ENCODE measurements at regions not wholly inside any gene's neighbourhood (a gene's known extent, or its start where the extent isn't known, plus 50 kb on each side); places are given as distances from the start of the nearest gene placed in this dataset.
A peak's percentile ranks its signal among the peaks of the same experiment; 100 is the strongest.

DNA sequence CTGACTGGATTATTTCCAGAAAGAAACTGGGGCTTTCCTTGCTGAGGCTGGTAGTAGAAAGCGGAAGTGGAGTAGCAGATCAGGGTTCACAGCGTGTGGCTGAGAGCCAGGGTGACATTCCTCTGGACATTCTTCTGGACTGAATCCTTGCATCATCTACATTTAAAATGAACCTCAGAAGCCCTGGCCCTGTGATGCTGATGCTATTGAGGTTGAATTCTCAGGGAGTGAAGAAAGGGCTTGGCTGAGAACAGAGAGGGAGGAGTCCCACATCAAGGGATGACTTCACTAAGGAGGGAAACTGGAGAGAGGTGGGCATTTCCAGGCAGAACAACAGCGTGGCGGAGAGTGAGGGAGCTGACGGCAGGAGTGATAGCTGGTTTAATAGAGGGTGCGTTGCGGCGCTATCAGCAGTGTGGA lies 102.3 kb upstream of the LMO4 start:
- H3K36me3 ChIP-seq (ENCODE audit: control insufficient read depth, insufficient read depth, low read length): no peaks in the 10 kb centered on the region
- no peaks in the 10 kb centered on the region for H4K20me1 ChIP-seq (ENCODE audit: control insufficient read depth, extremely low read depth, insufficient read depth, low read length)
- H3K79me2 ChIP-seq (ENCODE audit: control insufficient read depth, insufficient read depth, low read length): no peaks in the 10 kb centered on the region
- peak; percentile 97 to 100 for DNase-seq (ENCODE audit: low read depth in 2 of 2)
- H3K4me3 ChIP-seq (replicated peaks in 1 of 4; ENCODE audit: control extremely low read depth in 1 of 4, insufficient read depth in 1 of 4, low read depth in 3 of 4, low read length in 4 of 4): no peak overlapping the region
- H3K4me1 ChIP-seq (ENCODE audit: control insufficient read depth, extremely low read depth, insufficient read depth, low read length): peaks cover 21% of the 10 kb centered on the region
- H3K9me3 ChIP-seq (ENCODE audit: control insufficient read depth, insufficient read depth, low read depth, low read length): no peaks in the 10 kb centered on the region
- no peaks in the 10 kb centered on the region for H3K27me3 ChIP-seq (ENCODE audit: control insufficient read depth, insufficient read depth, low read length)
- H3K9ac ChIP-seq (ENCODE audit: insufficient read depth, low read length): no peak overlapping the region
- H2AFZ ChIP-seq (ENCODE audit: low read length): peak overlapping the region; percentile 41
- H3K27ac ChIP-seq (ENCODE audit: insufficient read depth, low read length): peak overlapping the region; percentile 87
- TF ChIP-seq, protein P1, sequence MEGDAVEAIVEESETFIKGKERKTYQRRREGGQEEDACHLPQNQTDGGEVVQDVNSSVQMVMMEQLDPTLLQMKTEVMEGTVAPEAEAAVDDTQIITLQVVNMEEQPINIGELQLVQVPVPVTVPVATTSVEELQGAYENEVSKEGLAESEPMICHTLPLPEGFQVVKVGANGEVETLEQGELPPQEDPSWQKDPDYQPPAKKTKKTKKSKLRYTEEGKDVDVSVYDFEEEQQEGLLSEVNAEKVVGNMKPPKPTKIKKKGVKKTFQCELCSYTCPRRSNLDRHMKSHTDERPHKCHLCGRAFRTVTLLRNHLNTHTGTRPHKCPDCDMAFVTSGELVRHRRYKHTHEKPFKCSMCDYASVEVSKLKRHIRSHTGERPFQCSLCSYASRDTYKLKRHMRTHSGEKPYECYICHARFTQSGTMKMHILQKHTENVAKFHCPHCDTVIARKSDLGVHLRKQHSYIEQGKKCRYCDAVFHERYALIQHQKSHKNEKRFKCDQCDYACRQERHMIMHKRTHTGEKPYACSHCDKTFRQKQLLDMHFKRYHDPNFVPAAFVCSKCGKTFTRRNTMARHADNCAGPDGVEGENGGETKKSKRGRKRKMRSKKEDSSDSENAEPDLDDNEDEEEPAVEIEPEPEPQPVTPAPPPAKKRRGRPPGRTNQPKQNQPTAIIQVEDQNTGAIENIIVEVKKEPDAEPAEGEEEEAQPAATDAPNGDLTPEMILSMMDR (conservative IDR thresholded peaks at IDR 0.05 in 1 of 2, IDR thresholded peaks at IDR 0.05 in 1 of 2; ENCODE audit: low read depth in 1 of 2, low read length in 2 of 2): no peak
- no peak for TF ChIP-seq EZH2 (IDR thresholded peaks at IDR 0.05; ENCODE audit: low read length, missing control alignments)
- peak overlapping the region; percentile 63 for H3K4me2 ChIP-seq (ENCODE audit: extremely low read depth, insufficient read depth, low read length)

- Histone ChIP-seq H4K20me1 (ENCODE audit: control insufficient read depth, extremely low read depth, insufficient read depth, low read length) (no peaks in the 10 kb centered on the region), H3K9ac (ENCODE audit: insufficient read depth, low read length) (no peak overlapping the region), H3K79me2 (ENCODE audit: control insufficient read depth, insufficient read depth, low read length) (no peaks in the 10 kb centered on the region), H3K27ac (ENCODE audit: insufficient read depth, low read length) (no peak overlapping the region), H3K4me1 (ENCODE audit: control insufficient read depth, extremely low read depth, insufficient read depth, low read length) (peaks cover 21% of the 10 kb centered on the region), H3K4me2 (ENCODE audit: extremely low read depth, insufficient read depth, low read length) (no peak overlapping the region), H3K36me3 (ENCODE audit: control insufficient read depth, insufficient read depth, low read length) (no peaks in the 10 kb centered on the region), H3K27me3 (ENCODE audit: control insufficient read depth, insufficient read depth, low read length) (no peaks in the 10 kb centered on the region), H3K4me3 (replicated peaks in 1 of 4; ENCODE audit: control extremely low read depth in 1 of 4, insufficient read depth in 1 of 4, low read depth in 3 of 4, low read length in 4 of 4) (no peak overlapping the region), H2AFZ (ENCODE audit: low read length) (no peak overlapping the region), H3K9me3 (ENCODE audit: control insufficient read depth, insufficient read depth, low read depth, low read length) (no peaks in the 10 kb centered on the region)
- TF ChIP-seq, protein P1 (conservative IDR thresholded peaks at IDR 0.05 in 1 of 2, IDR thresholded peaks at IDR 0.05 in 1 of 2; ENCODE audit: low read depth in 1 of 2, low read length in 2 of 2): no peak
- TF ChIP-seq EZH2 (IDR thresholded peaks at IDR 0.05; ENCODE audit: low read length, missing control alignments): no peak
- DNase-seq (ENCODE audit: low read depth in 2 of 2): no peak
Measured at GRCh38 chr1:87227651-87228050, 101.0 kb upstream of the LMO4 start.

DNA sequence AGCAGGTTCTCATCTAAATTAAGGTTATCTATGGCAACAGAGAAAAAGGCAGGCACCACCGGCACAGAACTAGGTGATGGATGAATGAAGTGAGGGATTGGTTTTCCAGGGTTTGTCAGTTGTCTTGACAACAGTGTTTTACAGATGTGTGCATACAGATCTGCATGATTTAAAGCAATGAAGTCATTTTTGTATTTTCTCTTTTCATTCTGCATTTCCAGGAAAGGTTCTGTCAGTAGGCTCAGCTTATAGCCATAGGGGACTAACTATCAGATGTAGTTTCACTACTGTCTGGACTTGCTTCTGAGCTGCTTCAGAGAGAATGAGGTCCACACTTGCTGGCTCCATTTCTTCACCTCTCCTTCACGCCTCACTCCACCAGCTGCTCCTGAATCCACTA lies 98.2 kb upstream of the LMO4 start:
- TF ChIP-seq EZH2 (IDR thresholded peaks at IDR 0.05; ENCODE audit: low read length, missing control alignments): no peak
- TF ChIP-seq, protein P1 (conservative IDR thresholded peaks at IDR 0.05 in 1 of 2, IDR thresholded peaks at IDR 0.05 in 1 of 2; ENCODE audit: low read depth in 1 of 2, low read length in 2 of 2): no peak
- Histone ChIP-seq H3K4me2 (ENCODE audit: extremely low read depth, insufficient read depth, low read length) (no peak overlapping the region), H2AFZ (ENCODE audit: low read length) (no peak overlapping the region), H3K36me3 (ENCODE audit: control insufficient read depth, insufficient read depth, low read length) (no peaks in the 10 kb centered on the region), H3K27me3 (ENCODE audit: control insufficient read depth, insufficient read depth, low read length) (no peaks in the 10 kb centered on the region), H3K79me2 (ENCODE audit: control insufficient read depth, insufficient read depth, low read length) (no peaks in the 10 kb centered on the region), H3K27ac (ENCODE audit: insufficient read depth, low read length) (no peak overlapping the region), H3K9ac (ENCODE audit: insufficient read depth, low read length) (no peak overlapping the region), H3K9me3 (ENCODE audit: control insufficient read depth, insufficient read depth, low read depth, low read length) (no peaks in the 10 kb centered on the region), H3K4me1 (ENCODE audit: control insufficient read depth, extremely low read depth, insufficient read depth, low read length) (peaks cover 11% of the 10 kb centered on the region), H4K20me1 (ENCODE audit: control insufficient read depth, extremely low read depth, insufficient read depth, low read length) (no peaks in the 10 kb centered on the region), H3K4me3 (replicated peaks in 1 of 4; ENCODE audit: control extremely low read depth in 1 of 4, insufficient read depth in 1 of 4, low read depth in 3 of 4, low read length in 4 of 4) (no peak overlapping the region)
- no peak for DNase-seq (ENCODE audit: low read depth in 2 of 2)
